NCI-H187 treated with DMSO at 0.1 percent for 48 hours (cell line): ENCODE measurements at regions not wholly inside any gene's neighbourhood (a gene's known extent, or its start where the extent isn't known, plus 50 kb on each side); places are given as distances from the start of the nearest gene placed in this dataset.

Source experiments
- DNase-seq: peaks from one replicate; lab custom pipeline; 2025; lab: John Stamatoyannopoulos, UW

DNA sequence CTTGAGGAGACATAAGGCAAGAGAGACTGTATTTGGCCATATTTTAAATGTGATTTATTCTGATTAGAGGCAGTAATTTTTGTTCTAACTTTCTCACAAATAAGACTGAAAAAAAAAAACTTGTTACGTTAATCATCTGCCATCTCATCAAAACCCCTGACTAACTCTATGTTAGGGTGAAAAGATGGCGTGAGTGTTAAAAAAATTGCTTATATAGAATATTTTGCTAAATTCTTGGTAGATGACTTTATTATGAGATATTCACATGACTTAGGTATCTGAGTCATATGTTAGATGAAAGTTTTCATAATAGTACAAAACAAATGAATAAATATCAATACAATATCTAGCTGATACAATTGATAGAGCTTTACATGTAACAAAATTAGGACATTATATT, 1508.7 kb upstream of the TMEFF2 start:
- no peak for DNase-seq

DNA sequence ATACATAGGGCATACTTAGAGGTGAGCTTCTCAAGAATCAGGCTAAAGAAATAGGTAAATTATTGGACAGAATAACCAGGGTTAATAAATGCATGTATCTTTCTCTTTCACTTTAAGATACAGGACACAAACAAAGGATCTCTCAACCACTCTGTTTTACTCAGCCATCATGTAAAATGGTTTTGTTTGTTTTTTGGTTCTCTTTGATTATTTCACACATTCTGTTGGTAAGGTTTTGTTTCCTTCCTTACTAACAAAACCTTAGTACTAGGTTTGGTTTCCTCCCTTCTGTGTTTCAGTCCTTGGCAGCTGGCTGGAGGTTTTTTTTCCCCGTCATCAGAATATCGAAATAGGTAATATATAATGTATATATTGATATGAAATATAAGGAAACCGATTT, 1506.8 kb upstream of the TMEFF2 start:
- no peak for DNase-seq

DNA sequence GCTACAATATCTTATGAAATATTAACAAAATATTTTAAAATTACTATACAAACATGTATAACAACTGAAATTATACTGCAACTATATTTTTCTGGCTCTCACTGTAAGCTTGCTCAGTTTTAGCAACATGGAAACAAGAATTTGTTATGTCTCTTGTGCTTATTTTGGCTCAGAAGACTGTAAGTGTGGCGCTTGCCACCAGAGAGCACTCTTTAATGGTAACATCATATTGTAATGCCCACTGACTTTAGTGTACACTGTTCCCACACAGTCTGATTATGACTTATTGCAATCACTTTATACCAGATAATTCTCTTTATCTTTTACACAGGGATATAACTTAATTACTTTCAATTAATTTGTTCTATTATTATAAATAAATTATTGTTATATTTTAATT, 1500.6 kb upstream of the TMEFF2 start:
- DNase-seq = no peak

DNA sequence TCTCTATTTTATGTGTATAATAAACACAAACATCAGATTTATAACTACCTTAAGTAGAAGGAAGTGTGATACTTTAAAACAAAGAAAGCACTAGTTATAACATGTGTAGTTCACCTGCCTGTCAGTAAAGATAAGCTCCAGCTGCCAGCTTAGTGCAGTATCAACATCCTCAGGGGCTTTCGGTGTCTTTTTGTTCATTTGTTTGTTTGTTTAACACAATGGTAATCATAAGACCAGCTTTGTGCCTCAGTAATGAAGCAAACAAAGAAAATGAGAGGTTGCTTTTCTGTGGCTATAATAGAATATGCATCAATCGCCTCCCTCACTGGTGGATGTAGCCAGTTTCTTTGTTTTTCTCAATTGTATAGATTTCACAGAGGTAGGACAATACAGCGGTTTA, 1499.0 kb upstream of the TMEFF2 start:
- DNase-seq = no peak

DNA sequence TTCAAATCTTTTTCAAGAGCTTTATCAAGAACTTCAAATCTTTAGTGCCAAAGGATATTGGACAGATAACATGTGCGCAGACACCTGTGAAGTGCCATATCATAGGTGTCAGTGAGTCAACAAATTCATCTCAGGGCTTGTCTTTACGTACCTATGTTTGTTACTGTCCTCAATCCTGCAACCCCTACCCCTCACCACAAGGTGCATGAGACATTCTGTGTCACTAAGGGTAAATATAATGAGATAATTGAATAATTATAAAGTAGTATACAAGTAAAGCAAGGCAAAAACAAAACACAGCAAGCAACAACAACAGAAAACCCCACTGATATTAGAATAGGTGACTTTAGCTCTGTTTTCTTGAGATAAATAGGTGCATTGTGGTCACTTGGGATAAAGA, 1495.8 kb upstream of the TMEFF2 start:
- no peak for DNase-seq

DNA sequence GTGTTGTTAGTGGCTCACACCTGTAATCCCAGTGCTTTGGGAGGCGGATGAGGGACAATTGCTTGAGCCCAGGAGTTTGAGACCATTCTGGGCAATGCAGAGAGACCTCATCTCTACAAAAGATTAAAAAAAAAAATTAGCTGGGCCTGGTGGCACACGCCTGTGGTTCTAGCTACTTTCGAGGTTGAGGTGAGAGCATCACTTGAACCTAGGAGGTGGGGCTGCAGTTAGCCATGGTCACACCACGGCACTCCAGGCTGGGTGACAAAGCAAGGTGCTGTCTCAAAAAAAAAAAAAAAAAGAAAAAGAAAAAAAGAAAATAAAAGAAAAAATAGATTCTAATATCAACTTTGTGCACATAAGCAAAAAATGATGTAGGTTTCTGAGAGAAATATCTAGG, 1492.5 kb upstream of the TMEFF2 start:
- DNase-seq = no peak

DNA sequence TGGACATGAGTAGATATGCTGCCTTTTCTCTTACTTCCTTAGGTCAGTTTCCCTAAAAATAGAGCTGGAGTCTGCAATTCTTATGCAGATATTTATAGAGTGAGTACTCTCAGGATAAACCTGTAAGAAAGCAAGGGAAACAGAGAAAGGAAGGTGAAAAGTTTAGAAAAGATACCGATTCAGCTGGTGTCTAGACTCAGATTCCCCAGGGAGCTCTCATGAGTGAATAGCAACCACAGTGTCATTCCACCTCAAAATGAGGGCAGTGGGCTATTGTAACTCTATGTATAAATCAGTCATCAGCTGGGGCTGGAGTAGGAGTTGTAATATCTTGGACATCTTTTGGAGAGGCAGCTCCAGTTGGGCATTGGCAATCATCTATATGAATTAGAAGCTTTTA, 1485.1 kb upstream of the TMEFF2 start:
- DNase-seq = no peak

DNA sequence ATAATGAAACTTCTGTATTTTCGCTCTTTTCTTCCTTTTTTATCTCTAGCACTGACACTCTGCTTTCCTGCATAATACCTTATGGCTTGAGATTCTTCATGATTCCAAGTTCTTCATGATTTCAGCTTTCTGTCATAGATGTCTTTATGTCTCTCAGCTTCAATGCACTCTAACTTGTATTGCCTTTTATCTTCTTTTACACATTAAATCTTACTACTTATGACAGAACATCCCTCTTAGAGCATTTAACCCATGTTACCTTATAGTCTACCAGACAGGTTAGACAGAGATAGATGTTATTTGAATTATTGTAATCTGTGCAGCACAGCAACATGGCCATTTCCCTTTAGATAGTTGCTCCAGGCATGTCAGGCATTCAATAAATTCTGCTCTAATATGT, 1475.7 kb upstream of the TMEFF2 start:
- no peak for DNase-seq

DNA sequence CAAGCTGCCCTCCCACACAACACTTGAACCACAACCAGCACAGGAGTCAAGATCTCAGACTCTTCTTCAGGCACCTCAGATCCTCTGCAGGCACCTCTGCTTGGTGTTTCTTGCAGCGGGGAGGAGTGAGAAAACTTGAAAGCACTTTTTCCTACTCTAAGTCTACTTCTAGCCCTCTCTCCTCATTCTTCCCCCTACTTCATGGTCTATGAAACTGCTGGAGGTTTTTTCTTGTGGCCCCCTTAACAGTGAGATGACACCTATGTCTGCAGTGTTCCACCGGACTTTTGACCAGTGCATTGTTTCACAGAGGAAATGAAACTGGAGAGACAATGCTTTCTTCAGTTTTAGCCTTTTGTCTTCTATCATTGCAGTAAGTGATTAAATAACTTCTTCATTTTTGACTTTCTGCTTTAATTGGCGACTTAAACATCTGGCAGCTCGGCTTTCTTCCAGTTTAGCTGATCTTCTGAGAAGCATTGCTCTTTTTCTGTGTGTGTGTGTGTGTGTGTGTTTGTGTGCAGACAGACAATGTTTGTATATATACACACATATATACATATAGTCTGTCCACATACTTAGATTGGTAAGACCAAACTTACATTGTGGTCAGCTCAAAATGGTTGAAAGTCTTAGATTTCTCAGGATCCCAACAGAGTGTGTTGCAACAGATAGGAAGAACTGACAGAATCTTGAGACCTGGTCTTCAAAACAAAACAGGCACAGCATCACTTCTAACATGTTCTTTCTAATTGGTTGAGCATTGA, 1474.0 kb upstream of the TMEFF2 start:
- DNase-seq = no peak

DNA sequence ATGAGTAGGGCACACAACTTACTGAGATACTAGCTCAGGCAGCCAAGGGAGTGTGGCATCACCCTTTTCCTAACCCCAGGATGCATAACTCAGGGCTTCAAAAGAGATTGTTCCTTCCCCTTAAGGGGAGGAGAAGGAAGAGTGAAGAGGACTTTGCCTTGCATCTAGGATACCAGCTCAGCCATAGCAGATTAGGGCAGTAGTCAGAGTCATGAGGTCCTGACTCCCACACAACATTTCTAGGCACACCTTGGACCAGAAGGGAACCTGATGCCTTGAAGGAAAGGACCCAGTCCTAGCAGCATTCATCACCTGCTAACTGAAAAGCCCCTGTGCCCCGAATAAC, 1433.2 kb upstream of the TMEFF2 start:
- DNase-seq = no peak

DNA sequence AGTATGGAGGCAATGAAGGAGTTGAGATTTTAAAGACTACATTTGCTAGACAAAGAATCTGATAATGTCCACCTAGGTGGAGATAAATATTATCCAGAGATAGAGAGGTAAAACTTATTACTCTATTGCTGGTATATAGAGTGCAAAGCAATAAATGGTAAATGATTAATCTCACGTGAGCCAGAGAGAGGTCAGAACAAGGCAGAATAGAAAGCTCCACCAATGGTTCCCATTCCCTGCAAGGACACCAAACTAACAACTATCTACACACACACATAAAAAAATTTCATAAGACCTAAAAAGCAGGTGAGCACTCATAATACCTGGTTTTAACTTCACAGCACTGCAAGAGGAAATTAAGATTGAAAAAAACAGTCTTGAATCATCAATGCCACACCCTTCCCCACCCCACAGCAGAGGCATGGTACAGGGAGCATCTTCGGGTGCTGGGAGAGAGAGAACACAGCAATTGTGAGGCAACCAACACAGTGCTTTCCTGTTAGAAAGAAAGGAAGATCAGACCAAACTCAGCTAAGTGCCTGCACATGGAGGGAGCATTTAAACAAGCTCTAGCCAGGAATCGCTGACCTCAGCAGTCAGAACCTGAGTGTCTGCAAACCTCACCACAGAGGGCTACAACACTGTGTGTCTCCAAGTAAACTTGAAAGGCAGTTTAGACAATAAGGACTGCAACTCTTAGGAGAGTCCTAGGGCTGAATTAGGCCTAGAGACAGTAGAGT, 1432.6 kb upstream of the TMEFF2 start:
- no peak for DNase-seq

DNA sequence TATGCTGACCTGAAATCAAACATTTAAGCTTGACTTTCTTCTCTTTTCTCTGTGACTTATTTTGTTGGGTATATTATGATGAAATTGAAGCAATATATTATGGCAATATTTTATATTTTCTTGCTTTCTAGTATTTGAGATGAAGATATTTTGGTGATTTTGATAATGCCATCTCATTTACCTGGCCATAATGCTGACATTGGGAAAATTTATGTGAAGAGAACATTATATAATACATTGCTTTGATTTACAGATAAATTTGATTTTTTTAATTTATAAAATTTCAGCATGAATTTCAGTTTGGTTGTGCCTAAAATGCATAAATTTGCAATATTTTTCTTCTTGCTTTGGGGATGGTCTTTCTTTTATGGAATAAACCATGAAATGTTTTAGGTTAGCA, 1413.7 kb upstream of the TMEFF2 start:
- no peak for DNase-seq

DNA sequence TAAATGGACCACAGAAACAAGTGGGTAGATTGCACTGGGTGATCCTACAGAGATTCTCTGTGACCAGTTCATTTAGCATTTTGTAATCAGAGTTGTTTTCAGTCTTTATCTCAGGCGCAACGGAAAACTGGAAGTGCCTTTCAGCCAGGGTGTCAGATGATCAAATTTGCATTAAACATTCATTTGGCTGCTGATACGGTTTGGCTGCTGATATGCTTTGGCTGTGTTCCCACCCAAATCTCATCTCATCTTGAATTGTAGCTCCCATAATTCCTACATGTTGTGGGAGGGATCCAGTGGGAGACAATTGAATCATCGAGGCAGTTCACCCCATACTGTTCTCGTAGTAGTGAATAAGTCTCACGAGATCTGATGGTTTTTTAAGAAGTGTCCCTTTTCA, 1396.1 kb upstream of the TMEFF2 start:
- no peak for DNase-seq

DNA sequence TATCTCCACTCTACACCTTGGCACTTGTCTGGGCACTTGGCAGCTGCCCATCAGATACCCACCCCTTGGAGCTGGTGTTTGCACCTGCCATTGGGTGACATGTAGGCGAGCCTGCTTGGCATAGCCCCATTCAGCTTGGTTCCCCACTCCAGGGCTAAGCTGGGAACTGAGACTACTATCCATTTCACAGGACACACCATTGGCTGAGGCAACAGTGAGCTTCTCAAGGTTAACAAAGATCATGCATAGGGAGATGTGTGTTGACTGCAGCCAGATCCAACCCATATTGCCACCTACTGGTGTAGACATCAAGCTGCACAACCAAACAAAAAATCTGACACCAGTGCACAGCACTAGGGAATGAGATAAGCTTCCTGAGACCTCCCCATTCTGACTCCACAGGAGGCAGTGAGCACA, 1389.8 kb upstream of the TMEFF2 start:
- no peak for DNase-seq

DNA sequence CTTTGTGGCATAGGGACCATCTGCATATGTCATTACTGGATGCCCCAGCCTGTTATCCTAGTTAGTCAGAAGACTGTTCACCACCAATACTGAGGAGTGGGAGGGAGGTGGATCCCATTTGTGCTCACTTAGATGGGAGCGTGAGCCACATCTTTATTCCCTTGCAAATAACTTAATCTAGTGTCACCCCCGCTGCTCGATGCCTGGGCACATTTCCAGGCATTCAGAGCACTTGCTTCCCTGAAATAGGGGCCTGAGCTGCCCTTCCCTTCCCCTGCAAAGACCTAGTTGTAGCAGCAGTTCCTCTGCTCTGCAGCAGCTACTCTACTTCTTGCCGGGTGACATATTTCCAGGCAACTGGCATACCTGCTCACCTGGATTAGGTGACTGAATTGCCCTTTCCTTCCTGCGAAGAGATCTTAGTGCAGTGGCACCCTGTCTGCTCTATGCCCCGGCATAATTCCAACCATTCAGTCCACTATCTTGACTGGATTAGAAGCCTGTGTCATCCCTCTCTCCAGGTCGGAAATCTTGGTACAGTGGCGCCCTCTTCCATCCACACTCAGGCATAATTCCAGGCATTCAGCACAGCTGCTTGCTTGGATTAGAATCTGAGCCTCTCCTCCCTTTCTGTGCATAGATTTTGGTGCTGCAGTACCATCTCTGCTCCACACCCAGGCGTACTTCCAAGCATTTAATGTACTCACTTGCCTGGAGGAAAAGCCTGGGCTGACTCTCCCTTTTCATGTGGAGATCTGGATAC, 1389.1 kb upstream of the TMEFF2 start:
- DNase-seq = no peak

DNA sequence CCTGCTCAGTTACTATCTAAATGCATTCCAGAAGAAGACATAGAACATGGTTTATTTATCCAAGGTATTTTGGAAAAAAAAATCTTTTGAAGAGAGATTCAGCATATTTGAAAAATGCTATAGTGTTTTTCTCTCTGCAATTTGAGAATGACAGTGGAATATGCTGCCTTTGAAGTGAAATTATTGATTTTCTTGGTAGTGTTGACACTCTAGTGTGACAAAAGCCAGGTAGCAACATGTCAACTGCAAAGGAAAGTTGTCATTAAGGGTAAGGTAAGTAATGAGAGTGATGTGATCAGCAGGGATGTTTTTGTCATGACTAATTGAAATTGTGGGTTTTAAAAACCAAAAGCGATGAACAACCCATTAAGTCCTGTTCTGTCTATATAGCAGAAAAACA, 1387.1 kb upstream of the TMEFF2 start:
- DNase-seq = no peak

DNA sequence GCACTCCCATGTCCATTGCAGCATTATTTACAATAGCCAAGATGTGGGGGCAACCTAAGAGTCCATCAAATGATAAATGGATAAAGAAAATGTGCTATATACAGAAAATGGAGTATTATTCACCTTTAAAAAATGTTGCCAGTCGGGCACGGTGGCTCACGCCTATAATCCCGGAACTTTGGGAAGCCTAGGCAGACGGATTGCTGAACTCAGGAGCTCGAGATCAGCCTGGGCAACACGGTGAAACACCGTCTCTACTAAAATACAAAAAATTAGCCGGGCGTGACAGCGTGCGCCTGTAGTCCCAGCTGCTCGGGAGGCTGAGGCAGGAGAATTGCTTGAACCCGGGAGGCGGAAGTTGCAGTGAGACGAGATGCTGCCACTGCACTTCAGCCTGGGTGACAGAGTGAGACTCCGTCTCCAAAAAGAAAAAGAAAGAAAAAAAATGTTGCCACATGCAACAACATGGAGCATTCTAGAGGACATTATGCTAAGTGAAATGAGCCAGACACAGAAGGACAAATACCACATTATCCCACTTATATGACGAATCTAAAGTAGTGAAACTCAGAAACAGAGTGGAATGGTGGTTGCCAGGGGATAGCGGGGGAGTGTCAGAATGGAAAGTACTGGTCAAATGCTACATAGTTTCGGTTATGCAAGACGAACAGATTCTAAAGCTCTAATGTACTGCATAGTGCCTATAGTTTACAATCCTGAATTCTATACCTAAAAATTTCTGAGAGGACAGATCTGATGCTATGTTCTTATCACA, 1385.6 kb upstream of the TMEFF2 start:
- DNase-seq = no peak

DNA sequence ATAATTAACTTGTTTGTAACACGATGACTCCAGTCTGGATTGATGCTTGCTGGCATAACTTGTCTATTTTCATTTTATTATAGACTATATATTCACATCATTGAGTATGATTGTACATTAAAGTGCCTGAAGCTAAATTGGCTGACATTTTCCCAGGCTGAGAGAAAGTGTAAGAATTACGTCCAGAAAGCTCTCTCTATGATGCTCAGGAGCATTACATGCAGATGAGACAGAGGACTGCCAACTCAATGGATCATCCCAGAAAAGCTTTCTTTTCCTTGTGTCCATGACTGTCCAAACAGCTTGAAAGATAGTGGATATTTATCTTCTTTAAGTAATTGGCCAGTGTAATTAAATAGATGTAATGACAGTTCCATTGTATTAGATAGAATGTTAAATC, 1372.2 kb upstream of the TMEFF2 start:
- no peak for DNase-seq

DNA sequence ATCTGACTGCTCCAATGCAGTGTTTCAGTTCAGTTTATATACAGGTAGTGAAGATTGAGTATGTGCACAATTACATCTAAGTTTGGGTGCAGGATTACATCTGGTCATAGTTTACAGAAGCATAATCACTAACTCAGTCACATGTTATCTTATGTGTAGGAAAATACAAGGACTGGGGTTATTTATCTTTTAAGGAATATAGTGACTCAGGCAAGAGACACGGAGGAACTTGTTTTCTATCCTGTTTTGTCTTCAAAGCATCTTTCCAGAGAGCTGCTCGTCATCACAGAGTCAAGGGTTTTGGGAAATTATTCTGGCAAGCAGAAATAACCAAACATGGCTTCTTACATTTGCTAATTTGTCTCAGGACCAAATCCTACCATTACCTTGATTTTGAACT, 1371.5 kb upstream of the TMEFF2 start:
- no peak for DNase-seq

DNA sequence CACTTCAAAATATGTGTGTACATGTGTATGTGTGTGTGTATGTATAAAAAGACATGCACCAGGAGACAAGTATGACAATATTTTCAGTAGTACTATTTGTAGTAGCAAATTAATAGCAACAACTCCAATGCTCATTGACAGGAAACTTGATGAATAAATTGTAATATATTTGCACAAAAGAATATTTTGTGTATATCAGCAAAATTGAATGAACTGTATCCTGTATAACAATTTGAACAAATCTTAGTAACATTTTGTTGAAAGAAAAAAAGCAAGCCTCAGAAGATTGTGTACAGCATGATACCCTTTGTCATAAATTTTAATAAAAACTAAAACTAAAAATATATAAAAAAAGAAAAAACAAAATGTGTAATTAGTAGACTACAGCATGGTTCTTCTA, 1367.3 kb upstream of the TMEFF2 start:
- DNase-seq = no peak

DNA sequence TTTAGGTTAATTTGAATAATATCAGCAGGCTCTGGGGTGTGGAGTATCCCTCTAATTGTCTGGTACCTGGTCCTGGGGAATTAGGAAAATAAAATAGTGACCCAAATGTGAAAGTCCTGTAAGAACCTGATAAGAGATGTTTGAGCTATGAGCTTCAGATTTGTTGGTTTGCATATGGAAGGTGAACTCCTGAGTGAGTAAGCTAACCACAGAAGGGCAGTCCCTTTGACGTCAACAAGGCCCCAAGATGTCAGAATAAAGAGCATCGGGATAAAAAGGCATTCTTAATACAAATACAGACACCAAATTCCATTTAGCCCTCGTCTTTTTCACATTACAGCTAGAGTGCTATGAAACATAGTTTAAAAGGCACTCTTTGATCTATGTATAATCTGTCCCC, 1366.3 kb upstream of the TMEFF2 start:
- DNase-seq = no peak

DNA sequence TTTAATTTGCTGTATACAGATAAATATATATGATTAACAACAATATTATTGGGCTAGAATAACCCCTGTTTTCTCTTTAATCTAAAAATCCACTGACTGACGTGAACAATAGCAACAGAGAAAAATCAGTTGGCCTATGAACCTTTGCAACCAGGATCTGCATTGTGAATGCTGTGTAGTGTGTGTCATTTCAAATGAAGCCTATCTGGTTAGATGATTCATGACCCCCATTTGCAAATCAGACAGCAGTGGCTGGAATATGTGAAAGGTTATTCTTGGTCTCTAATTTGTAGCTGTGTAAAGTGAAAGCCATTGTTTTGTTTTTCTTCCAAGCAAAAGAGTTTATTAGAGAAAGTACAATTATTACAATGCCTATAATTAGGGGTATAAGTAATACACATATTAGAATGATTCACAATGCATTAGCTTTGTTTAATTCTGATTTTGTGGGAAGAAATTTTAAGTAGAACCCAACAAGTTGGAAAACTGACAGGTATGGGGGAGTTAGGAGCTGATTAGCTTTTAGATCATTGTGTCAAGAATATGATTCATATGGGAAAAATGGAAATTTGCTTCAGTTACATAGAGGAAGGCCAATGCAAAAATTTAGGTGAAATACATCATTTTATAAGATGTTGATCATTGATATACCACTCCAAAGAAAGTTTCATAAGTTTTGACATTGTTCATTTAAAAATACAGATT, 1362.2 kb upstream of the TMEFF2 start:
- no peak for DNase-seq
